ENCODE measurements at regions not wholly inside any gene's neighbourhood (a gene's known extent, or its start where the extent isn't known, plus 50 kb on each side); places are given as distances from the start of the nearest gene placed in this dataset.

- Histone ChIP-seq H3K4me3 (ENCODE audit: control extremely low read depth in 1 of 5, extremely low read depth in 1 of 5, insufficient read depth in 1 of 5, low read depth in 2 of 5, low read length in 4 of 5) (no peak overlapping the region), H3K9ac (ENCODE audit: low read length) (no peak overlapping the region), H3K4me2 (replicated peaks; ENCODE audit: low read depth, low read length, poor library complexity, severe bottlenecking) (no peak overlapping the region), H3K27me3 (replicated peaks in 1 of 4; ENCODE audit: control extremely low read depth in 1 of 4, control insufficient read depth in 3 of 4, insufficient read depth in 4 of 4, low read length in 3 of 4) (peaks cover 0 to 6% (median 0%) of the 10 kb centered on the region in 4 experiments), H3K9me3 (ENCODE audit: control extremely low read depth in 1 of 3, control insufficient read depth in 2 of 3, insufficient read depth in 1 of 3, low read length in 2 of 3) (peaks cover 0 to 2% (median 0%) of the 10 kb centered on the region in 3 donors), H3K79me2 (ENCODE audit: control insufficient read depth, insufficient read depth, low read length) (no peaks in the 10 kb centered on the region), H2AFZ (ENCODE audit: insufficient read depth, low read depth, low read length, poor library complexity, severe bottlenecking) (no peak overlapping the region), H3K4me1 (ENCODE audit: control insufficient read depth in 2 of 2, insufficient read depth in 2 of 2, low read length in 2 of 2) (no peaks in the 10 kb centered on the region), H4K20me1 (ENCODE audit: control insufficient read depth, insufficient read depth, low read length, poor library complexity, severe bottlenecking) (no peaks in the 10 kb centered on the region), H3K27ac (ENCODE audit: low read length in 2 of 2) (no peak overlapping the region), H3K36me3 (replicated peaks in 1 of 2; ENCODE audit: control extremely low read depth in 1 of 2, control insufficient read depth in 1 of 2, extremely low read depth in 1 of 2, insufficient read depth in 2 of 2, low read length in 1 of 2) (no peaks in the 10 kb centered on the region)
- intact Hi-C loops (cut with micrococcal nuclease): no loop called here
- no peak overlapping the region for H3K4me3 Mint-ChIP-seq
- no peak for ATAC-seq (ENCODE audit: low read depth)
- ChIA-PET POLR2A (no interaction called here), CTCF (interaction anchor here (0.7 kb wide), 1 partner anchor 24 kb away, joined by 3 read pairs; no protein-coding TSS in a partner anchor)
- H3K9me3 Mint-ChIP-seq (ENCODE audit: insufficient read depth): no peaks in the 10 kb centered on the region
- WGBS (ENCODE audit: insufficient coverage): 100% methylated on average over 1 of the region's 2 CpGs
- no peak for TF ChIP-seq EZH2 (IDR thresholded peaks at IDR 0.05; ENCODE audit: borderline replicate concordance, insufficient read depth, low read depth, low read length, poor library complexity, severe bottlenecking)
- TF ChIP-seq CTCF (IDR thresholded peaks at IDR 0.05): no peak
- H3K27me3 Mint-ChIP-seq: peaks cover 13% of the 10 kb centered on the region
- no peaks in the 10 kb centered on the region for H3K4me1 Mint-ChIP-seq
- H3K27ac Mint-ChIP-seq: no peak overlapping the region
- DNase-seq: no peak
These were observed 182.4 kb upstream of the ATP10A start for GRCh38 chr15:26045516-26045915.

- Mint-ChIP-seq H3K27me3 (peaks cover 20% of the 10 kb centered on the region), H3K4me3 (no peak overlapping the region), H3K4me1 (no peaks in the 10 kb centered on the region), H3K27ac (no peak overlapping the region), H3K9me3 (ENCODE audit: insufficient read depth) (no peaks in the 10 kb centered on the region)
- no CpG with 5 or more reads among the region's 2 CpGs for WGBS (ENCODE audit: insufficient coverage)
- peaks cover 0 to 6% (median 0%) of the 10 kb centered on the region in 4 experiments for H3K27me3 ChIP-seq (replicated peaks in 1 of 4; ENCODE audit: control extremely low read depth in 1 of 4, control insufficient read depth in 3 of 4, insufficient read depth in 4 of 4, low read length in 3 of 4)
- H3K27ac ChIP-seq (ENCODE audit: low read length in 2 of 2): no peak overlapping the region
- intact Hi-C loops (cut with micrococcal nuclease): no loop called here
- no peaks in the 10 kb centered on the region for H4K20me1 ChIP-seq (ENCODE audit: control insufficient read depth, insufficient read depth, low read length, poor library complexity, severe bottlenecking)
- no peaks in the 10 kb centered on the region for H3K4me1 ChIP-seq (ENCODE audit: control insufficient read depth in 2 of 2, insufficient read depth in 2 of 2, low read length in 2 of 2)
- POLR2A ChIA-PET: no interaction called here
- H3K9me3 ChIP-seq (ENCODE audit: control extremely low read depth in 1 of 3, control insufficient read depth in 2 of 3, insufficient read depth in 1 of 3, low read length in 2 of 3): peaks cover 0 to 2% (median 0%) of the 10 kb centered on the region in 3 donors
- no peaks in the 10 kb centered on the region for H3K79me2 ChIP-seq (ENCODE audit: control insufficient read depth, insufficient read depth, low read length)
- TF ChIP-seq EZH2 (IDR thresholded peaks at IDR 0.05; ENCODE audit: borderline replicate concordance, insufficient read depth, low read depth, low read length, poor library complexity, severe bottlenecking) (no peak), CTCF (IDR thresholded peaks at IDR 0.05) (no peak)
- DNase-seq (no peak), ATAC-seq (ENCODE audit: low read depth) (no peak)
- H3K4me3 ChIP-seq (ENCODE audit: control extremely low read depth in 1 of 5, extremely low read depth in 1 of 5, insufficient read depth in 1 of 5, low read depth in 2 of 5, low read length in 4 of 5): no peak overlapping the region
- no peaks in the 10 kb centered on the region for H3K36me3 ChIP-seq (replicated peaks in 1 of 2; ENCODE audit: control extremely low read depth in 1 of 2, control insufficient read depth in 1 of 2, extremely low read depth in 1 of 2, insufficient read depth in 2 of 2, low read length in 1 of 2)
- CTCF ChIA-PET: no interaction called here
- H3K9ac ChIP-seq (ENCODE audit: low read length): no peak overlapping the region
- H2AFZ ChIP-seq (ENCODE audit: insufficient read depth, low read depth, low read length, poor library complexity, severe bottlenecking): no peak overlapping the region
- H3K4me2 ChIP-seq (replicated peaks; ENCODE audit: low read depth, low read length, poor library complexity, severe bottlenecking): no peak overlapping the region
These were observed 179.9 kb upstream of the ATP10A start for GRCh38 chr15:26043018-26043417.
